Activated CD8-positive, alpha-beta T cell treated with anti-CD3 and anti-CD28 coated beads, Interleukin-2, amount 10 ng/mL, durations not matched to agents 7 days and 5 days (primary cell): ENCODE measurements at regions not wholly inside any gene's neighbourhood (a gene's known extent, or its start where the extent isn't known, plus 50 kb on each side); places are given as distances from the start of the nearest gene placed in this dataset.

ENCODE experiments used
- ATAC-seq: fragments of 150-1000 bp; cut with Tn5 transposase; one replicate; pipeline ENCODE4 v1.10.0; 2021; ENCODE audit warnings: moderate library complexity
- CTCF ChIA-PET: fragments of 350-600 bp; sonication (Branson Sonifier 250); formaldehyde crosslinking; loops from one replicate; lab custom pipeline; 2021; ENCODE audit warnings: antibody characterized with exemption; lab: Charles Lee
- POLR2A ChIA-PET: fragments of 350-600 bp; sonication (Branson Sonifier 250); formaldehyde crosslinking; loops from one replicate; lab custom pipeline; 2021; ENCODE audit warnings: antibody characterized with exemption; lab: Charles Lee
- DNase-seq: peaks from one replicate; pipeline ENCODE4 v3.0.0-alpha.2; 2020
- H3K27ac Mint-ChIP-seq: one replicate; pipeline ENCODE4 v1.8.0; 2021; ENCODE audit warnings: mild to moderate bottlenecking, mixed read lengths
- H3K27me3 Mint-ChIP-seq: one replicate; pipeline ENCODE4 v1.8.0; 2021; ENCODE audit warnings: low read depth, mixed read lengths
- H3K36me3 Mint-ChIP-seq: one replicate; pipeline ENCODE4 v1.8.0; 2021; ENCODE audit warnings: low read depth, mixed read lengths
- H3K4me1 Mint-ChIP-seq: one replicate; pipeline ENCODE4 v1.8.0; 2021; ENCODE audit warnings: low read depth, mixed read lengths
- H3K4me3 Mint-ChIP-seq: one replicate; pipeline ENCODE4 v1.8.0; 2021; ENCODE audit warnings: mild to moderate bottlenecking, mixed read lengths
- H3K9me3 Mint-ChIP-seq: one replicate; pipeline ENCODE4 v1.8.0; 2022; ENCODE audit warnings: mixed read lengths; ENCODE audit not compliant: insufficient read depth

- peaks cover 10% of the 10 kb centered on the region for H3K4me1 Mint-ChIP-seq
- H3K27me3 Mint-ChIP-seq: peaks cover 13% of the 10 kb centered on the region
- POLR2A ChIA-PET: interaction anchor here (1.1 kb wide), 1 partner anchor 45 kb away, joined by 3 read pairs; no protein-coding TSS in a partner anchor
- H3K36me3 Mint-ChIP-seq: no peaks in the 10 kb centered on the region
- peak overlapping the region; percentile 87 for H3K27ac Mint-ChIP-seq
- DNase-seq (peak; percentile 63), ATAC-seq (peak; percentile 92)
- peak overlapping the region; percentile 47 for H3K4me3 Mint-ChIP-seq
- no peaks in the 10 kb centered on the region for H3K9me3 Mint-ChIP-seq
- CTCF ChIA-PET: interaction anchor here (0.8 to 1.3 kb wide), 5 partner anchors 8 to 69 kb away, joined by 3 to 6 read pairs (median 3); no protein-coding TSS in a partner anchor
These were observed 113.0 kb downstream of the DTHD1 start for GRCh38 chr4:36394352-36394903.

DNA sequence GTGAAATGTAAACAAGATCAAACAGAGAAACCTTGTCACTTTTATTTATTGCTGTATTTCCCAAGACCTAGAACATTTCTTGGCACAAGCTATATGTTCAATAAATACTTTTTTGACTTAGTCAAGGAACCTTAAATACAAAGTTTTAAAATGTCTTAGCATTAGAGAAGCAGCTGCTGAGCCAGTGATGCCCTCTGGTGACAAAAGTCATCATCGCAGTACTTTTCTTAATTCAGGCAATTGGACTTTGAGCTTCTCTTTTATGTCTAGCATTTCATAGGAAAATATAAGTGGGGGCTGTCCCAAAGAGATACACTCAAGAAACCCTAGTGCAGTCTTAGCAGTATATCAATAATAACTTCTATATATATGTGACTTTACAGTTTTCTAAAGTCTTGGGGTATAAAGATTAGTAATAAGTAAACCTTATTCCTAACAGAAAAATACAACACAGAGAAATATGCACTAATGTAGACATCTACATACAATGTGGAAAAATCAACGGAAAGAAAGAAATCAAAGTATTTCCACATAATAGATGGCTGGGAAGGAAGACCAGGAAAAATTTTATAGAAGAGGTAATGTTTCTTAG is 118.4 kb downstream of the DTHD1 start:
- peak; percentile 51 for ATAC-seq
- POLR2A ChIA-PET: interaction anchor here (1.8 kb wide), 1 partner anchor 156 kb away, joined by 4 read pairs; the partner anchor contains the start of gene ARAP2
- no peak overlapping the region for H3K27ac Mint-ChIP-seq

GRCh38 chr4:36402008-36402758 is 120.8 kb downstream of the DTHD1 start:
- H3K36me3 Mint-ChIP-seq: no peaks in the 10 kb centered on the region
- ATAC-seq: no peak

More for the DNA sequence above, 118.4 kb downstream of the DTHD1 start:
- DNase-seq: peak; percentile 66
- CTCF ChIA-PET: interaction anchor here (0.6 to 4.5 kb wide), 71 partner anchors 9 to 1058 kb away, joined by 3 to 123 read pairs (median 4); partner anchors contain the start of gene ARAP2
- Mint-ChIP-seq H3K27me3 (peaks cover 15% of the 10 kb centered on the region), H3K4me3 (no peak overlapping the region), H3K36me3 (no peaks in the 10 kb centered on the region), H3K9me3 (no peaks in the 10 kb centered on the region), H3K4me1 (no peaks in the 10 kb centered on the region)

DNA sequence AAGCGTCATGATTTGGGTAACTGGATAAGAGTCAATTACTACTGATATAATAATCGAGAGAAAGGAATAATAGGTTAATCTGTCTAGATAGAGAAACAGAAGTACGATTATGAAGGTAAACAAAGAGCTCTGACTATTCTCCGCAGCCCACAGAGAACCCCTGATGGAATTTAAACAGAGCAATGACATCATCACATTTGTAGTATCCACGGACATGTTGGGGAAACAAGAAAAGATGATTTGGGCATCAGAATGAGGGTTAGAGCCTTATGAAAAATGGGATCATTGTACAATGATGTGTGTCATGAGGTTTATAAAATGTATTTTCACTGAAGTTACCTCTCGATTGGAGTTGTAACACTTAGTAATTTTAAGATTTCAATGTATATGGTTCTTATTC is 129.9 kb downstream of the DTHD1 start:
- H3K27me3 Mint-ChIP-seq: peaks cover 27% of the 10 kb centered on the region
- CTCF ChIA-PET: interaction anchor here (1.7 kb wide), 1 partner anchor 12 kb away, joined by 7 read pairs; no protein-coding TSS in a partner anchor

More at GRCh38 chr4:36402008-36402758, 120.8 kb downstream of the DTHD1 start:
- Mint-ChIP-seq H3K4me1 (no peaks in the 10 kb centered on the region), H3K4me3 (no peak overlapping the region), H3K27me3 (peaks cover 14% of the 10 kb centered on the region), H3K9me3 (no peaks in the 10 kb centered on the region), H3K27ac (no peak overlapping the region)
- no peak for DNase-seq
- ChIA-PET POLR2A (no interaction called here), CTCF (interaction anchor here (0.7 to 2.5 kb wide), 5 partner anchors 10 to 169 kb away, joined by 3 to 12 read pairs (median 3); no protein-coding TSS in a partner anchor)

GRCh38 chr4:36414248-36414647 is 132.8 kb downstream of the DTHD1 start:
- no peak for DNase-seq
- H3K27ac Mint-ChIP-seq: no peak overlapping the region
- ChIA-PET CTCF (interaction anchor here (0.6 to 2.1 kb wide), 4 partner anchors 10 to 975 kb away, joined by 3 to 4 read pairs (median 3); no protein-coding TSS in a partner anchor), POLR2A (no interaction called here)
- no peak for ATAC-seq
- H3K4me3 Mint-ChIP-seq: no peak overlapping the region
- H3K9me3 Mint-ChIP-seq: no peaks in the 10 kb centered on the region
- no peaks in the 10 kb centered on the region for H3K36me3 Mint-ChIP-seq
- H3K27me3 Mint-ChIP-seq: peaks cover 37% of the 10 kb centered on the region
- H3K4me1 Mint-ChIP-seq: no peaks in the 10 kb centered on the region

More for the DNA sequence above, 129.9 kb downstream of the DTHD1 start:
- no peak for DNase-seq
- ATAC-seq: no peak
- Mint-ChIP-seq H3K36me3 (no peaks in the 10 kb centered on the region), H3K4me3 (no peak overlapping the region), H3K4me1 (no peaks in the 10 kb centered on the region), H3K9me3 (no peaks in the 10 kb centered on the region), H3K27ac (no peak overlapping the region)
- POLR2A ChIA-PET: no interaction called here

DNA sequence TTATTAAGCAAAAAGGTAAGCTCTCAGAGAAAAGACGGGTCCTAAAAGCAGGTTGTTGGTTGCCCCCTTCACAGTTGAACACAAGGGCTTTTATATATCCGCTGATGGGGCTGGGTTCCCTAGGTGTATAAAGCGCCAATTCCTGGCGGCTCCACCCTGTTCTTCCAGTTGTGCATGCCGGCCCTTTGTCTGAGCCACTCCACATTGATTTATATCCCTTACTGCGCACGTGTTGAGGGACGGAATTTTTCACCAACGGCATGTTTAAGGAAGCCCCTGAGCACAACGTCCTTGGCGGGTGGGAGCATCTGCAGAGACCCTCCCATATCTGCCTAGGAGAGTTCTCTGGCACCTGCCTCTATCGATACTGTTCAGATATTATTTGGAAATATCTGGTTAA is 135.7 kb downstream of the DTHD1 start:
- H3K36me3 Mint-ChIP-seq: no peaks in the 10 kb centered on the region
- H3K4me3 Mint-ChIP-seq: no peak overlapping the region
- ChIA-PET POLR2A (no interaction called here), CTCF (no interaction called here)
- no peak for ATAC-seq
- H3K9me3 Mint-ChIP-seq: no peaks in the 10 kb centered on the region
- H3K27ac Mint-ChIP-seq: no peak overlapping the region
- peaks cover 22% of the 10 kb centered on the region for H3K27me3 Mint-ChIP-seq
- no peak for DNase-seq
- H3K4me1 Mint-ChIP-seq: no peaks in the 10 kb centered on the region

DNA sequence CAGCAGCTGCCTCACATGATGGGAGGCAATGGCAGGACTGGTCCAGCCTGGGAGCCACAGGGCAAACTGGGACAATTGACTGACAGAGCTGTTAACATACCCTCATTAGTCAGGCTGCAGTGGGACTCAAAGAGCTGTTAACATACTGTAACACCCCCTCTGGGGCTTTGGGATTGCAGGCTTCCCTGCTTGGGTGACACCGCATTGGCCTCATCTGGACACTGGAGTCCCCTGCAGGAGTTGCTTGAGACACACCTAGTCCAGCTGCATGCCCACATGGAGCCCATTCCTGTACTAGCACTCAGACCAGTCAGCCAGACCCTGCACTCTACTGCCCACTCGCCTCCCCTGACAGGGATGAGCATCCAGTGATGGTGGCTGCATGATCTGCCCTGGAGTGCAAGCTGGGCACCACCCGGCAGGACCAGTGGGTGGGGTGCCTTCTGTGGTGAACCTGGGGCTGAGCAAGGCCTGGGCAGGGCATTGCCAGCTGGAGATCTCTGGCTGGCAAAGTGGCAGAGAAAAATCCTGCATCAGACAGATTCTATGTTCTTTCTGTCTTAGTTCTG is 138.8 kb downstream of the DTHD1 start:
- ChIA-PET POLR2A (no interaction called here), CTCF (no interaction called here)
- H3K27ac Mint-ChIP-seq: no peak overlapping the region
- no peaks in the 10 kb centered on the region for H3K36me3 Mint-ChIP-seq
- H3K4me3 Mint-ChIP-seq: no peak overlapping the region
- DNase-seq (no peak), ATAC-seq (no peak)
- no peaks in the 10 kb centered on the region for H3K9me3 Mint-ChIP-seq
- peaks cover 21% of the 10 kb centered on the region for H3K27me3 Mint-ChIP-seq
- H3K4me1 Mint-ChIP-seq: no peaks in the 10 kb centered on the region

DNA sequence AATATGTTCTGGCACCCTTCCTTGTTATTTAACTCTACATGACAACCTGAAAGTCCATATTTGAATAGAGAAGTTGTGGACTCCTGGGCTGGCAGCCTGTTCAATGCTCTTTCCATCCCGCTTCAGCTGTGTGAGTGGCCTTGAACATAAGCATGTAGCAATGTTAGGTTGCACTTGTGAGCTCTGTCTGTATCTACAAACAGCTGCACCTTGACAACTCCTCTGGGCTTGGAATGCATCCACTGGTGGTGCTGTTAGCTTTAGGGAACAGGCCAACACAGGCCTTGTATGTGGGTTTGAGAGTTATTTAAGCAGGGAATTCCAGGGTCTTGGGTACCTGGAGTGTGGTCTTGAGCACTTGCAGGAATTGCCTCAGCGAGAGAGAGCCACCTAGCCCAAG is 141.2 kb downstream of the DTHD1 start:
- Mint-ChIP-seq H3K4me3 (no peak overlapping the region), H3K27ac (no peak overlapping the region), H3K36me3 (no peaks in the 10 kb centered on the region), H3K27me3 (peaks cover 10% of the 10 kb centered on the region), H3K4me1 (no peaks in the 10 kb centered on the region), H3K9me3 (no peaks in the 10 kb centered on the region)
- DNase-seq (no peak), ATAC-seq (no peak)
- CTCF ChIA-PET: interaction anchor here (1.2 kb wide), 1 partner anchor 37 kb away, joined by 3 read pairs; no protein-coding TSS in a partner anchor
- POLR2A ChIA-PET: no interaction called here

DNA sequence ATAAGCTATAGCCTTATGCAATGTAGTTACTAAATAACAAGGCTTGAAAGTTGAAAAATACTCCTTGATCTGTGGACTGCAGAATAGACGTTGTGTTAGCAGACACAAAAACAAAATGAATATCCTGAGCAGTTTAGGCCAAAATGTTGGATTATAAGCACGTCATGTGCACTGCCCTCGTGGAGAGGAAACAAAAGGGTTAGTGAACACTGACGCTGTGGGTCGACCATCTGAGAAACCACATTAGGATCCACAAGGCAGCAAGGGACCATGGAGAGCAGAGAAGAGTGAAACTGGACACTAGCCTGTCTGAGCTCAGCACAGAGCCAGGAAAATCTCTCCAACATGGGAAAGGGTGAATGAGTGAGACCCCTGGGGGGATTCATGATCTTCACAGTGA is 145.3 kb downstream of the DTHD1 start:
- Mint-ChIP-seq H3K4me3 (no peak overlapping the region), H3K36me3 (no peaks in the 10 kb centered on the region), H3K27ac (no peak overlapping the region), H3K4me1 (no peaks in the 10 kb centered on the region), H3K27me3 (peaks cover 5% of the 10 kb centered on the region), H3K9me3 (no peaks in the 10 kb centered on the region)
- DNase-seq (no peak), ATAC-seq (no peak)
- POLR2A ChIA-PET: no interaction called here
- CTCF ChIA-PET: interaction anchor here (1.1 kb wide), 1 partner anchor 27 kb away, joined by 3 read pairs; no protein-coding TSS in a partner anchor

DNA sequence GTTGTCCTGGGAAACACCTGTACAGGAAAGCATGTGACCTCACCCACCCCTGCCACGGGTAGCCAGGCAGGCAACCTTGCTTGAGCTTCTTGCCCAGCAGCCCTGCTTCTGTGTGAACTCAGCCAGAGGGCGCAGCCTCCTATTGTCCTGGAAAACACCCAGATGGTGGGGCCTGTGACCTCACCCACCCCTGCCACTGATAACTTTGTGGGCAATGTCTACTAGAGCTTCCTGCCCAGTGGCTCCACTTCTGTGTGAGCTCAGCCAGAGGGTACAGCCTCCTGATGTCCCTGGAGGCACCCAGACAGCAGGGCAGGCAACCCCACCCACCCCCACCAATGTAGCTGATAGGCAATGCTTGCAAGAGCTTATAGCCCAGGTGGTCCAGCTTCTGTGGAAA is 146.3 kb downstream of the DTHD1 start:
- no peaks in the 10 kb centered on the region for H3K36me3 Mint-ChIP-seq
- CTCF ChIA-PET: interaction anchor here (1.1 kb wide), 1 partner anchor 28 kb away, joined by 3 read pairs; no protein-coding TSS in a partner anchor
- POLR2A ChIA-PET: no interaction called here

GRCh38 chr4:36432586-36432985 is 151.2 kb downstream of the DTHD1 start:
- Mint-ChIP-seq H3K4me1 (no peaks in the 10 kb centered on the region), H3K27ac (no peak overlapping the region), H3K27me3 (peaks cover 4% of the 10 kb centered on the region), H3K9me3 (no peaks in the 10 kb centered on the region), H3K36me3 (no peaks in the 10 kb centered on the region), H3K4me3 (no peak overlapping the region)
- ChIA-PET POLR2A (no interaction called here), CTCF (no interaction called here)
- DNase-seq (no peak), ATAC-seq (no peak)

More for the DNA sequence above, 146.3 kb downstream of the DTHD1 start:
- no peak for DNase-seq
- no peak overlapping the region for H3K4me3 Mint-ChIP-seq
- H3K27me3 Mint-ChIP-seq: peaks cover 5% of the 10 kb centered on the region
- H3K4me1 Mint-ChIP-seq: no peaks in the 10 kb centered on the region
- H3K27ac Mint-ChIP-seq: no peak overlapping the region
- H3K9me3 Mint-ChIP-seq: no peaks in the 10 kb centered on the region
- no peak for ATAC-seq
